DND-41 (cell line): ENCODE measurements at regions not wholly inside any gene's neighbourhood (a gene's known extent, or its start where the extent isn't known, plus 50 kb on each side); places are given as distances from the start of the nearest gene placed in this dataset.

ENCODE experiments used
- ATAC-seq: fragments of 200-7000 bp; cut with Tn5 transposase; 3 replicates; pipeline ENCODE4 v1.9.1; 2021; ENCODE audit warnings: low read depth; ENCODE audit not compliant: insufficient read depth
- DNase-seq: peaks from one replicate; pipeline ENCODE4 v3.0.0-alpha.2; 2020
- H2AFZ ChIP-seq: 2 replicates; pipeline ENCODE4 v1.6.0; 2012; ENCODE audit warnings: low read depth, low read length
- H3K27ac ChIP-seq: 2 replicates; pipeline ENCODE4 v1.5.1; 2012; ENCODE audit warnings: low read length, inconsistent platforms
- H3K27me3 ChIP-seq: fragments of 200-600 bp; sonication (generic); 2 replicates; pipeline ENCODE4 v1.6.0; 2012; ENCODE audit warnings: low read length, mild to moderate bottlenecking, inconsistent platforms; ENCODE audit not compliant: insufficient read depth, poor library complexity
- H3K36me3 ChIP-seq: 2 replicates; pipeline ENCODE4 v1.5.1; 2012; ENCODE audit warnings: low read length, inconsistent platforms; ENCODE audit not compliant: insufficient read depth
- H3K4me1 ChIP-seq: 2 replicates; pipeline ENCODE4 v1.5.1; 2012; ENCODE audit warnings: mild to moderate bottlenecking, low read length; ENCODE audit not compliant: insufficient read depth
- H3K4me2 ChIP-seq: 2 replicates; pipeline ENCODE4 v1.6.0; 2012; ENCODE audit warnings: mild to moderate bottlenecking, moderate library complexity, low read length, inconsistent platforms; ENCODE audit not compliant: insufficient read depth
- H3K4me3 ChIP-seq, 2 experiments: fragments of 200-600 bp in 1 of 2; shearing (Covaris generic) in 1 of 2; 2 replicates each; pipeline ENCODE4 v1.5.1; 2012 to 2016; ENCODE audit warnings: inconsistent platforms in 2 of 2, low read length in 2 of 2, mild to moderate bottlenecking in 2 of 2, low read depth in 1 of 2, moderate library complexity in 1 of 2
- H3K79me2 ChIP-seq: 2 replicates; pipeline ENCODE4 v1.6.0; 2012; ENCODE audit warnings: low read length, inconsistent platforms; ENCODE audit not compliant: insufficient read depth
- H3K9ac ChIP-seq: 2 replicates; pipeline ENCODE4 v1.6.0; 2012; ENCODE audit warnings: low read depth, mild to moderate bottlenecking, inconsistent platforms, low read length, moderate library complexity
- H3K9me3 ChIP-seq: 2 replicates; pipeline ENCODE4 v1.5.1; 2012; ENCODE audit warnings: low read length, moderate library complexity, mild to moderate bottlenecking, inconsistent platforms; ENCODE audit not compliant: insufficient read depth, severe bottlenecking
- H4K20me1 ChIP-seq: 2 replicates; pipeline ENCODE4 v1.6.0; 2012; ENCODE audit warnings: low read length; ENCODE audit not compliant: insufficient read depth
- EZH2 ChIP-seq: IDR thresholded peaks from 3 replicates; pipeline ENCODE4 v1.6.1; 2012; ENCODE audit warnings: borderline replicate concordance, low read depth, mild to moderate bottlenecking, moderate library complexity, low read length, inconsistent platforms; ENCODE audit not compliant: severe bottlenecking
- TF ChIP-seq, protein P1 (sequence below): IDR thresholded peaks from 2 replicates; pipeline ENCODE4 v1.5.1; 2012; ENCODE audit warnings: borderline replicate concordance, low read length, moderate library complexity, mild to moderate bottlenecking; ENCODE audit not compliant: poor library complexity, severe bottlenecking; ENCODE audit errors: extremely low read depth

DNA sequence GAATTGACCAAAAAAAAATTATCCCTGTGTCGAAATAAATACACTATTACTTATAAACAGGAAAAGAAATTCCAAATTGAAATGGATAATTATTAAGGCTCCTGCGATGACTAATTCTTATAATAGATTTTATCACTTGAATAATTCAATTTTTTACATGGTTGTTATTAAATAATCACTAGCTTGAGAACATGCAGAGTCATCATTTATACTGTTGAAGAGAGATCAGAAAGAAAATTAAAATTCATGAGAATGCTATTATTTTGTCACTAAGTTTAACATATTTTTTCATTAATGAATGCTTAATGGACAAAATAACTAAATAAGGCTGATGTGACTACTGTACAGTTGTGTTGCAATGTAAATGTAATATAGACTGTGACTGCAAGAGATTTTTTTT lies 1011.3 kb upstream of the C9orf72 start:
- Histone ChIP-seq H3K79me2 (no peaks in the 10 kb centered on the region), H3K9me3 (no peaks in the 10 kb centered on the region), H3K9ac (no peak overlapping the region), H4K20me1 (no peaks in the 10 kb centered on the region), H3K27me3 (no peaks in the 10 kb centered on the region), H3K27ac (no peak overlapping the region), H3K36me3 (no peaks in the 10 kb centered on the region), H3K4me3 (no peak overlapping the region), H2AFZ (no peak overlapping the region), H3K4me1 (no peaks in the 10 kb centered on the region), H3K4me2 (no peak overlapping the region)
- ATAC-seq (no peak), DNase-seq (no peak)
- TF ChIP-seq EZH2, result no peak
- TF ChIP-seq, protein P1, sequence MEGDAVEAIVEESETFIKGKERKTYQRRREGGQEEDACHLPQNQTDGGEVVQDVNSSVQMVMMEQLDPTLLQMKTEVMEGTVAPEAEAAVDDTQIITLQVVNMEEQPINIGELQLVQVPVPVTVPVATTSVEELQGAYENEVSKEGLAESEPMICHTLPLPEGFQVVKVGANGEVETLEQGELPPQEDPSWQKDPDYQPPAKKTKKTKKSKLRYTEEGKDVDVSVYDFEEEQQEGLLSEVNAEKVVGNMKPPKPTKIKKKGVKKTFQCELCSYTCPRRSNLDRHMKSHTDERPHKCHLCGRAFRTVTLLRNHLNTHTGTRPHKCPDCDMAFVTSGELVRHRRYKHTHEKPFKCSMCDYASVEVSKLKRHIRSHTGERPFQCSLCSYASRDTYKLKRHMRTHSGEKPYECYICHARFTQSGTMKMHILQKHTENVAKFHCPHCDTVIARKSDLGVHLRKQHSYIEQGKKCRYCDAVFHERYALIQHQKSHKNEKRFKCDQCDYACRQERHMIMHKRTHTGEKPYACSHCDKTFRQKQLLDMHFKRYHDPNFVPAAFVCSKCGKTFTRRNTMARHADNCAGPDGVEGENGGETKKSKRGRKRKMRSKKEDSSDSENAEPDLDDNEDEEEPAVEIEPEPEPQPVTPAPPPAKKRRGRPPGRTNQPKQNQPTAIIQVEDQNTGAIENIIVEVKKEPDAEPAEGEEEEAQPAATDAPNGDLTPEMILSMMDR, result no peak

DNA sequence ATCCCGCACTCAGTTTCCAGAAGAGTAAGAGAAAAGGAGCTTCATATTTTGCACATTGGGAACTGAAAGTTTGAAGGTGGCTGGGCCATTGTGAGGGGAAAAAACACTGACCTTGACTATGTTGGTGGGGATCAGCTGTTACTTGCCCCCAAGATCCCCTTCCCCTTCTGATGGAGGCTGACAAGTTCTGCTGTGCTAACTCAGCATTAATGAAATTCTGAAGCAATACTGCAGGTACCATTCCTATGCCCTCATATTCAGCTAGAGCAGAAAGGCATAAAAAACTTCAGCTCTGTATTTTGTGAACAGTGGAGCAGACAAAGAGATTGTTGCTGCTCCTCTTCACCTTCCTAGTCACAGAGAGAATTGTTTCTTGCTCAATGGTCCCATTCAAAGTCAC lies 1013.8 kb upstream of the C9orf72 start:
- no peaks in the 10 kb centered on the region for H3K4me1 ChIP-seq
- no peak overlapping the region for H3K4me3 ChIP-seq
- no peak overlapping the region for H3K27ac ChIP-seq
- H3K9me3 ChIP-seq, result no peaks in the 10 kb centered on the region
- H3K36me3 ChIP-seq, result no peaks in the 10 kb centered on the region
- no peak overlapping the region for H3K9ac ChIP-seq
- H2AFZ ChIP-seq, result no peak overlapping the region
- no peaks in the 10 kb centered on the region for H3K27me3 ChIP-seq
- TF ChIP-seq EZH2, result no peak
- TF ChIP-seq, protein P1, result no peak
- DNase-seq (no peak), ATAC-seq (no peak)
- no peaks in the 10 kb centered on the region for H3K79me2 ChIP-seq
- no peak overlapping the region for H3K4me2 ChIP-seq
- no peaks in the 10 kb centered on the region for H4K20me1 ChIP-seq

DNA sequence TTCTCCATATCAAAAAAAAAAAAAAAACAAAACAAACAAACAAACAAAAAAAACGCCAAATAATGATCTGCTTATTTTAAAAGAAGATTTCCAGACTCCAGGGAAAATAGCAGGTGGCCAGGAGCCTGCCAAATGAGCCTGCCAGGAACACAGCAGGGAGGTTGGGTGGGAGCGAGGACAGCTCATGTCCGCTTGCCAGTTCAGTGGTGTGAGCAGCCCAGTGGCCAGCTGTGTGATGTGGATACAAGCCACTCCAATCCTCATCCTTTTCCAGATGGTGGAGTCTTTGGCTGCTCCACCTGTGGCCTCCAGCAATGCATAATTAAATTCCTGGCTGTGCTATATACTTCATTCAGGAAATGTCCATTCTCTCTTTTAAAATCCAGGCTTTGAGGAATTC lies 1025.1 kb upstream of the C9orf72 start:
- no peak for DNase-seq
- H3K27ac ChIP-seq, result no peak overlapping the region

More for the DNA sequence above, 1025.1 kb upstream of the C9orf72 start:
- Histone ChIP-seq H3K27me3 (no peaks in the 10 kb centered on the region), H2AFZ (no peak overlapping the region), H3K9me3 (no peaks in the 10 kb centered on the region), H3K79me2 (no peaks in the 10 kb centered on the region), H4K20me1 (no peaks in the 10 kb centered on the region), H3K4me1 (no peaks in the 10 kb centered on the region), H3K36me3 (no peaks in the 10 kb centered on the region), H3K4me3 (no peak overlapping the region), H3K4me2 (no peak overlapping the region), H3K9ac (no peak overlapping the region)
- ATAC-seq, result no peak
- TF ChIP-seq, protein P1, result no peak
- TF ChIP-seq EZH2, result no peak
